Activated CD8-positive, alpha-beta memory T cell treated with anti-CD3 and anti-CD28 coated beads, Interleukin-2, amount 50 U/mL, for 24 hours (primary cell): ENCODE measurements at regions not wholly inside any gene's neighbourhood (a gene's known extent, or its start where the extent isn't known, plus 50 kb on each side); places are given as distances from the start of the nearest gene placed in this dataset.
"Not testable (repeated sequence)": the region's sequence is repeated elsewhere in the genome, so short reads cannot be mapped to it uniquely, and the experiment has no call there.

Experiments
- DNase-seq: peaks from one replicate; pipeline ENCODE4 v3.0.0-alpha.2; 2020; ENCODE audit errors: extremely low read depth

GRCh38 chr7:156014808-156015207 lies 202.5 kb upstream of the SHH start:
- DNase-seq: no peak

GRCh38 chr7:156014201-156014600 lies 201.9 kb upstream of the SHH start:
- no peak for DNase-seq

GRCh38 chr7:156012412-156012811 lies 200.1 kb upstream of the SHH start:
- DNase-seq: no peak

DNA sequence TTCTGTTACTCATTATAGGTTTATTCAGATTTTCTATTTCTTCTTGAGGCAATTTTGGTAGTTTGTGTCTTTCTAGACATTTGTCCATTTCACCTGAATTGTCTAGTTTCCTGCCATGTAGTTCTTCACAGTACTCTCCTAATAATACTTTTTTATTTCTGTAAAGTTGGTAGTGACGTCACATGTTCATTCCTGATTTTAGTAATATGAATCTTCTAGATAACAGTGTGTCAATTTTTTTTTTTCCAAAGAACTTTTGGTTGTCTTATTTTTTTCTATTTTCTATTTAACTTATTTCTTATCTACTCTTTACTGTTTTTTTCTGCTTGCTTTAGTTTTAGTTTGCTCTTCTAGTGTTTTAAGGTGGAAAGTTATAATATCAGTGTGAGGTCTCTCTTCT lies 197.3 kb upstream of the SHH start:
- no peak for DNase-seq

- DNase-seq: not testable (repeated sequence)
Measured at GRCh38 chr7:156006876-156007275, 194.6 kb upstream of the SHH start.

DNA sequence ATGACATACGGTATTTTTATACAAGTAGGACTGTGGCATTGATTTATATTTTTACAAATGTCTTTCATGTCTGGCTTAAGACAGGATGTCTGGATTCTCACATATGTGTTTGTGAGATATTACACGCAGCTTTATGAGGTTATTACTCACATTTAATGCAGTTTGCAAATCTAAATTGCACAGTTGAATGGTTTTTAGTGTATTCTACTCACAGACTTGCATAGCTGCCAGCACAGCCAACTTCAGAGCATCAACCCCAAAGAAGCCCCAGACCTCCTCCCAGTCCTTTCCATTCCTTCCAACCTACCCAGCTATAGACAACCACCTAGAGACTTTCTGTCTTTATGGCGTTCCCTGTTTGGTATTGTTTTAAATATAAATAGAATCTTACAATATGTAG lies 193.8 kb upstream of the SHH start:
- no peak for DNase-seq

GRCh38 chr7:156005202-156005691 lies 193.0 kb upstream of the SHH start:
- DNase-seq: no peak

GRCh38 chr7:156004265-156005201 lies 192.3 kb upstream of the SHH start:
- no peak for DNase-seq

GRCh38 chr7:156003220-156004162 lies 191.2 kb upstream of the SHH start:
- no peak for DNase-seq

DNA sequence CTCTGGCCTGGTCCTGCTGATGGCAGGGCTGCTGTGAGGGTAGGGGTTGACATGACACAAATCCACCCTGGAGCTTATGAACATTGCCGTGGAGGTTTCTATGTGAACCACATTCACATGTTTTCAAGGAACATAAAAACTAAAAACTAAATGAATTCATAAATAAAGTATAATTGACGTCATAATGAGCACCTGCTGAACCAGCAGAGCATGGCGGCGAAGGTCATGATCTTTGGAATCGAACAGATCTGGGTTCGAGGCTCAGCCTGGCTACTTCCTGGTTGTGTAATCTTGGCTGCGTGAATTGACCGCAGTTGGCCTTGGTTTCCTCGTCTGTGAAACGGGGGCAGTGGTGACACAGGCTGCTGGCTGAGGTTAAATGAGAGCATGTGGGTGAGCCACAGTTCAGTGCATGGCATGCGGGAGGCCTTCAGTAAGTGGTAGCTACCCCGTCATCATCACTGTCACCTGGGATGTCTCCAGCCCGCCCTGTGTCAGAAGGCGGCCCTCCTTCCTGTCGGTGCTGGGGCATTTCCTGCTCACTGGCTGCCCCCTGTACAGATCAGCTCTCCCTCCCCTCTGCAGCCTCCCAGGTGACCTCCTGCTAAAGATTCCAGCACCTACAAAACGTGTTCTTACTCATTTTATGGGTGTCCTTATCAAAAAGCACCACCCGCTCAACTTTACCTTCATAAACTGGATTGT lies 190.3 kb upstream of the SHH start:
- no peak for DNase-seq

- no peak for DNase-seq
Measured at GRCh38 chr7:156001496-156002260, 189.4 kb upstream of the SHH start.

- no peak for DNase-seq
Measured at GRCh38 chr7:156000601-156001396, 188.5 kb upstream of the SHH start.

DNA sequence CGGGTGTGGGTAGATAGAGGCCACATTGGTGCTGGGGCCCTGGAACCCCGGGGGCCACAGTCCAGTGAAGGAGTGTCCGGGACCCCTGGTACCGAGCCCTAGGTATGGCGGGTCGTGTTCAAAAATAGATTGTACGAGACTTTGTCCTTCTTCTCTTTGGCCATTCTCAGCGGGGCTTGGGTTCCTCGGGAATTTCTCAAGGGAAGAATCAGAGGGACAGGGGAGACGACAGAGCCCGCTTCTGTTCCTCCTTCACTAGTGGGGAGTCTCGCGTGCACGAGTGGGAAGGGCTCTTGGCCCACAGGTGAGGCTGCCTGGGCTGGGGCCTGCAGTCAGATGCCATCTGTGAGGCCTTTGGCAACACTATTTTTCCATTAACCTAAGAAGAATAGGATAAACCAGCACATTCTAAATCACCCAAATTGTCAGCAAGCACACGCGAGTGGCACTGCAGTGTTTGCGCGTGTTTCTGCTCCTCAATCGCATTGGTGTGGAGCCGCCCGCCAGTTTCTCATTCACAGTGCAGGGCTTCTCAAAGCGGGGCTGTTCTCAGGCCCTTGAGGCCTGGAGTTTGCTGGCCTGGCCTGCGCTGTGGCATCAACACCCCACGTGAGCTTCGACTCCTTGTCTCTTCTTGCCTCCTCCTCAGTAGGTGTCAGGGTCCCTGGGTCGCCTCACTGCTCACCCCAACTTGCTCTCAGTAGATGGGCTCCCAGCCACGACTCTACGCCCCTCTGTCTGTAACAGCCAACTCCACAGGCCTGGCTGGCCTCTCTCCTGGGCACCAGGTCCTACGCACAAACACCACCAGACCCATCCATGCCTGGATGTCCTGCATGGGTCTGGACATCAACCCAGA lies 187.6 kb upstream of the SHH start:
- DNase-seq: no peak

DNA sequence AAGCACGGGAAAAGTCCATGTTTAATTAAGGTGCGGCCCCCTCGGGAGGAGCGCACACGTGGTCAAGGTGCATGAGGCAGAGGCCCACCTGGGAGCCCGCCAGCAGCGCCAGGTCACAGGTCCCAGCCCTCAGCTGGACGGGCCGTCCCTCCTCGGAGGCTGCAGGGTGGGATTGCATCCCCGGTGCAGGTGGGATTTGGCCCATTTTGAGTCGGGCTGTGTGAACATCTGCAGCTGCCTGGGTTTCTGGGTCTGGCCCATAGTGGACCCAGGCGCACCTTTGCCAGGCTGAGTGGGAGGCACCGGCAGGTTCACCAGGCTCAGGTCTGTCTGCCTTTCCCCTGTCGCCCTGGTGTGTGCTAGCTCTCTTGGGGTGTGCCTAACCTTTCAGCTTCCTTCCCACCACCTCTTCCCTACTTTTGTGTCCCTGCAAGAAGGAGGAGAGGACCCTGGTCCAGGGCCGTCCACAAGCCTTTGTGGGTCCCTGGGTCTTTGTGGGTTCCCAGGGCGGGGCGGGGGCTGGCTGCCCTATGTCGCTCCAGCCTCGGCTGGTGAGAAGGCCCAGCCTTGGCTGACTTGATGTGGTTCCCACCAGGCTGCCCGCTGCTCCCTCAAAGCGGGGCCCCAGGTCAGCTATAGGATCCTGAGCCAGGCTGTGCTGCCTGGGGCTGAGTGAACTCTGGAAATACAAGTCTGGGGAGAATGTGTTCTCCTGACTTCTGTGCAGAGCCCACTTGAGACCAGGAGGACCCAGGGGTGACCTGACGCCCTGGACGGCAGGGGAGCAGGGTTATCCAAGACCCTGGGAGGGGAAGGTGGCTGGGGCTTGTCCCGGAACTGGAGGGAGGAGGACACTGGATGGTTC lies 186.7 kb upstream of the SHH start:
- no peak for DNase-seq

- DNase-seq: no peak
Measured at GRCh38 chr7:155998328-155998691, 186.0 kb upstream of the SHH start.

GRCh38 chr7:155997431-155998327 lies 185.4 kb upstream of the SHH start:
- no peak for DNase-seq

DNA sequence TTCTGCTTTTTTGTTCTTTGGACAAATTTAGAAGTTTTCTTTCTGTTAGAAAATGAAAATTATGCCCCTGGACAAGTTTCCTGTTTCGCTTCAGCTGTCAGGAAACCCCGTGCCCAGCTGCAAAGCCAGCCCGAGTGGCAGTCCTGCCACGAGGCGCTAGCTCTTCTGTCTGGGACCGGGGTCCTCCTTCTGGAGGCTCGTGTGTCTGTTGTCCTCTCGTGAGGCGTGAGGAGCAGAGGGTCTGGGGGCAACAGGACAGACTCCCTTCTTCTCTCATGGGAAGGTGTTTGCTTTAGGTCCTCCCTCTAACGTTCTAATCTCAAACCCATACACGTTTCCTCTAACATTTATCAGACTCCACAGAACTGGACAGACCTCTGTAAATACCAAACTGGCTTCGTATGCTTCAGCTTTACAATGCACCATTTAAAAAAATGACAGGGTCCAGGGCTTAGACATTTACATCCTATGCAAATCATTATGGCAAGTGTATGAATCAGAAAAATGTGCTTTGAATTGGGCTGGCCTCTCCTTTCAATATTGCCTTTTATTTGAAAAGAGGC lies 184.5 kb upstream of the SHH start:
- DNase-seq: no peak
